Coronary artery (tissue), 2 donors: ENCODE measurements at regions not wholly inside any gene's neighbourhood (a gene's known extent, or its start where the extent isn't known, plus 50 kb on each side); places are given as distances from the start of the nearest gene placed in this dataset.

Experiments used
- DNase-seq: peaks from one replicate; pipeline ENCODE4 v3.0.0-alpha.2; 2017; ENCODE audit warnings: low spot score
- H3K27ac ChIP-seq, 2 donors: fragments of 200-600 bp; sonication (generic); one replicate each; pipeline ENCODE4 v1.5.1; 2016 to 2019
- H3K4me3 ChIP-seq: fragments of 200-600 bp; sonication (generic); 2 replicates; pipeline ENCODE4 v1.5.1; 2016; ENCODE audit warnings: mild to moderate bottlenecking, moderate library complexity
- TF ChIP-seq, protein P1 (sequence below): fragments of 200-600 bp; sonication (generic); IDR thresholded peaks from one replicate; pipeline ENCODE4 v1.5.1; 2019; ENCODE audit warnings: antibody characterized with exemption

- TF ChIP-seq, protein P1, sequence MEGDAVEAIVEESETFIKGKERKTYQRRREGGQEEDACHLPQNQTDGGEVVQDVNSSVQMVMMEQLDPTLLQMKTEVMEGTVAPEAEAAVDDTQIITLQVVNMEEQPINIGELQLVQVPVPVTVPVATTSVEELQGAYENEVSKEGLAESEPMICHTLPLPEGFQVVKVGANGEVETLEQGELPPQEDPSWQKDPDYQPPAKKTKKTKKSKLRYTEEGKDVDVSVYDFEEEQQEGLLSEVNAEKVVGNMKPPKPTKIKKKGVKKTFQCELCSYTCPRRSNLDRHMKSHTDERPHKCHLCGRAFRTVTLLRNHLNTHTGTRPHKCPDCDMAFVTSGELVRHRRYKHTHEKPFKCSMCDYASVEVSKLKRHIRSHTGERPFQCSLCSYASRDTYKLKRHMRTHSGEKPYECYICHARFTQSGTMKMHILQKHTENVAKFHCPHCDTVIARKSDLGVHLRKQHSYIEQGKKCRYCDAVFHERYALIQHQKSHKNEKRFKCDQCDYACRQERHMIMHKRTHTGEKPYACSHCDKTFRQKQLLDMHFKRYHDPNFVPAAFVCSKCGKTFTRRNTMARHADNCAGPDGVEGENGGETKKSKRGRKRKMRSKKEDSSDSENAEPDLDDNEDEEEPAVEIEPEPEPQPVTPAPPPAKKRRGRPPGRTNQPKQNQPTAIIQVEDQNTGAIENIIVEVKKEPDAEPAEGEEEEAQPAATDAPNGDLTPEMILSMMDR = no peak
- H3K27ac ChIP-seq = peak overlapping the region in 1 of 2 donors; percentile 8
- no peak for DNase-seq
- no peak overlapping the region for H3K4me3 ChIP-seq
Measured at GRCh38 chr4:52244848-52245247, 193.7 kb downstream of the SPATA18 start.

DNA sequence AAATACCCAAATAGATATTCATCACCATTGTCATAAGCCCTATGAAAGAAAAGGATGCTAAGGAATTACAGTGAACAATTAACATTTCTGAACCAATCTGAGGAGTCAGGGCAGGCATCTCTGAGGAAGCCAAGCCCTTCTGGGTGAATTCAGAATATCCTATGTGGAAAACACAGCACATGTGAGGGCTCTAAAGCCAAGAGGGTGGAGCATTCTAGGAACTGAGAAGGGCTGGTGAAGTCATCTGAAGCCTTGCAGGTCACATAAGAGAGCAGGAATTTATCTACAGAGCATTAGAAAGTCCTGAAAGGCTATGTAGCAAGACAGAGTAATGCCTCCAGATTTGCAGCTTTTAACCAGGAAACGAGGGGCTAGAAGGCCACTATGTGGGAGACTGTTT, 195.7 kb downstream of the SPATA18 start:
- TF ChIP-seq, protein P1 = no peak
- Histone ChIP-seq H3K4me3 (no peak overlapping the region), H3K27ac (no peak overlapping the region)
- DNase-seq = no peak

GRCh38 chr4:52247941-52248340, 196.8 kb downstream of the SPATA18 start:
- DNase-seq = no peak
- Histone ChIP-seq H3K4me3 (no peak overlapping the region), H3K27ac (no peak overlapping the region)
- TF ChIP-seq, protein P1 = no peak

GRCh38 chr4:52248820-52249219, 197.7 kb downstream of the SPATA18 start:
- no peak overlapping the region for H3K4me3 ChIP-seq
- TF ChIP-seq, protein P1 = no peak
- DNase-seq = no peak
- H3K27ac ChIP-seq = no peak overlapping the region

- no peak overlapping the region for H3K27ac ChIP-seq
- TF ChIP-seq, protein P1 = no peak
- no peak overlapping the region for H3K4me3 ChIP-seq
- no peak for DNase-seq
Measured at GRCh38 chr4:52249581-52249980, 198.5 kb downstream of the SPATA18 start.

DNA sequence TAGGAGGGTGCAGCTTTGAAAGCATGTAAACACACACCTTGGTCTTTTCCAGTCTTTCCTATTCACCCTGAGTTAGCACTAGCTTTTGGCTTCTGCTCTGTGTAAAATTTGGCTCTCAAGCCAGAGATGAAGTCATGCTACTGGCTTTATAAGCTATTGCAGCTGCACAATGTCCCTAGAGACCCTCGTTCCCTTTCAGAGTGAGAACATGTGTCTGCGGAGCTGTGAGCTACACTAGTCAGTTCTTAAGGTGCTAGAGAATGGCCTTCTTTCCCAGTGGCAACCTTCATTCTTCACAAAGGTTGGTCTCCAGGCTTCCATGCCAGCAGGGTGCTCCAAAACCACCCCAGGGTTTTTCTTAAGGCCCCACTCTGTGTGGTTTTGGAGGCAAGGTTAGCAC, 199.1 kb downstream of the SPATA18 start:
- TF ChIP-seq, protein P1 = no peak
- Histone ChIP-seq H3K4me3 (no peak overlapping the region), H3K27ac (no peak overlapping the region)
- DNase-seq = peak; percentile 71

- DNase-seq = no peak
- no peak overlapping the region for H3K4me3 ChIP-seq
- no peak overlapping the region for H3K27ac ChIP-seq
- TF ChIP-seq, protein P1 = no peak
Measured at GRCh38 chr4:52251864-52252263, 200.8 kb downstream of the SPATA18 start.
